RWPE1 (cell line): ENCODE measurements at regions not wholly inside any gene's neighbourhood (a gene's known extent, or its start where the extent isn't known, plus 50 kb on each side); places are given as distances from the start of the nearest gene placed in this dataset.

ENCODE experiments used
- CTCF ChIA-PET: fragments of 350-600 bp; sonication (Branson Sonifier 250); formaldehyde crosslinking; extraction: SDS; loops from one replicate; lab custom pipeline; 2021; lab: Yijun Ruan, JAX
- POLR2A ChIA-PET: fragments of 400-600 bp; formaldehyde crosslinking; extraction: SDS; loops from one replicate; lab custom pipeline; 2020; ENCODE audit warnings: antibody characterized with exemption; ENCODE audit not compliant: low non-redundant PET; lab: Yijun Ruan, JAX
- DNase-seq: peaks from one replicate; pipeline ENCODE4 v3.0.0; 2012; ENCODE audit warnings: low spot score
- H3K27ac ChIP-seq: fragments of 450-650 bp; 2 replicates; pipeline ENCODE4 v1.5.1; 2017
- TF ChIP-seq, protein P1 (sequence below): fragments of 450-650 bp; conservative IDR thresholded peaks from 2 replicates; pipeline ENCODE4 v1.5.1; 2017; ENCODE audit warnings: low read depth, mild to moderate bottlenecking

- H3K27ac ChIP-seq: peak overlapping the region; percentile 96
- ChIA-PET CTCF (interaction anchor here (0.6 kb wide), 1 partner anchor 85 kb away, joined by 4 read pairs; no protein-coding TSS in a partner anchor), POLR2A (no interaction called here)
Measured at GRCh38 chr2:111703759-111704158, 180.2 kb downstream of the ANAPC1 start.

DNA sequence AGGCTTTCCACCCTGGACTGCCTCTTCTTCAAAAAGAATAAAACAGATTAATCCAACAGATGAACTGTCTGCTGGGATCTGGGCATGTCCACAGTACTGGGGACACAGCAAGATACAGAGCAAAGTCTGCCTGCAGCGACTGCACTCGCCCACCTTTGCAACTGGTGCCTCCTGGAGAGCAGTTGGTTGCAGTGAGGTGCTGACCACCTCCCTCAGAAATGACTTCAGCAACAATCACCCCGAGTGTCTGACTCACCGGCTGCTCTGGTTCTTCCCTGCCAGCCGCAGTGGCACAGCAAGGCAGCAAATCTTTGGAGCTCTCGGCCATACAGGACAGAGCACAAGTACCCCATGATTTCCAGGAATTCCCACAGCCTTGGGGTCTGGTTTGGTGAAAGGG, 179.7 kb downstream of the ANAPC1 start:
- TF ChIP-seq, protein P1, sequence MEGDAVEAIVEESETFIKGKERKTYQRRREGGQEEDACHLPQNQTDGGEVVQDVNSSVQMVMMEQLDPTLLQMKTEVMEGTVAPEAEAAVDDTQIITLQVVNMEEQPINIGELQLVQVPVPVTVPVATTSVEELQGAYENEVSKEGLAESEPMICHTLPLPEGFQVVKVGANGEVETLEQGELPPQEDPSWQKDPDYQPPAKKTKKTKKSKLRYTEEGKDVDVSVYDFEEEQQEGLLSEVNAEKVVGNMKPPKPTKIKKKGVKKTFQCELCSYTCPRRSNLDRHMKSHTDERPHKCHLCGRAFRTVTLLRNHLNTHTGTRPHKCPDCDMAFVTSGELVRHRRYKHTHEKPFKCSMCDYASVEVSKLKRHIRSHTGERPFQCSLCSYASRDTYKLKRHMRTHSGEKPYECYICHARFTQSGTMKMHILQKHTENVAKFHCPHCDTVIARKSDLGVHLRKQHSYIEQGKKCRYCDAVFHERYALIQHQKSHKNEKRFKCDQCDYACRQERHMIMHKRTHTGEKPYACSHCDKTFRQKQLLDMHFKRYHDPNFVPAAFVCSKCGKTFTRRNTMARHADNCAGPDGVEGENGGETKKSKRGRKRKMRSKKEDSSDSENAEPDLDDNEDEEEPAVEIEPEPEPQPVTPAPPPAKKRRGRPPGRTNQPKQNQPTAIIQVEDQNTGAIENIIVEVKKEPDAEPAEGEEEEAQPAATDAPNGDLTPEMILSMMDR: no peak
- ChIA-PET POLR2A (no interaction called here), CTCF (no interaction called here)
- DNase-seq: peak; percentile 76
- peak overlapping the region; percentile 96 for H3K27ac ChIP-seq

More at GRCh38 chr2:111703759-111704158, 180.2 kb downstream of the ANAPC1 start:
- no peak for DNase-seq
- TF ChIP-seq, protein P1: no peak

GRCh38 chr2:111705239-111705638, 178.8 kb downstream of the ANAPC1 start:
- ChIA-PET CTCF (no interaction called here), POLR2A (no interaction called here)
- no peak for DNase-seq
- TF ChIP-seq, protein P1: no peak
- H3K27ac ChIP-seq: peak overlapping the region; percentile 96

DNA sequence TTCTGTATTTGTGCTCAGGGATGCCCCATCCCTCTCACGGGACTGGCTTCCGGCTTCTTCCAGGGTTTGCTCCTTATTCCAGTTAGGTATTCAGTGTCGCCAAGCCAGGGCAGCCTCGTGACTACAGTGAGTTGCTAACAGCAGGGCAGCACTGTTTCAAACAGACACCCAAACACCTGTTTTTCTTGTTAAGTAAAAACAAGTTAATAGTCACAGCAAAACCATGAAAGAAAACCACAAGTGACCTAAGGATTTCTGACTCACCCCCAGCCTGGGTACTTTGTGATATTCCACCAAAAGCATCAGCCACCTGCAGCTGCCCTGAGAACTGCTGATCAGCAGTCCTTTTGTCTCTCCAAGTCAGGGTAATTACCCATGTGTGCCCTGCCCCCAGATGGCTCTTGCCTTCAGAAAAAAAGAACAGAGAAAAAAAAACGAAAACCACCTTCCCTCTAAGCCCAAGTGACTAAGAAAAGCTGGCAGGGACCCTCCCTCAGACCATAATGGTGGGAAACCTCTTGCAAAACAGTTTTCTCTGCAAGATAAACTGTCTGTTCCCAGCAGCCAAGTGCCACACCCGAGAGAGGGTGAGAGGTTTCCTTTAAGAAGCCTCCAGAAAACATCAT, 178.2 kb downstream of the ANAPC1 start:
- peak overlapping the region; percentile 96 for H3K27ac ChIP-seq
- TF ChIP-seq, protein P1: no peak
- ChIA-PET CTCF (no interaction called here), POLR2A (no interaction called here)
- peak; percentile 39 for DNase-seq

- no peak for DNase-seq
- H3K27ac ChIP-seq: peak overlapping the region; percentile 96
- TF ChIP-seq, protein P1: no peak
- ChIA-PET CTCF (no interaction called here), POLR2A (no interaction called here)
Measured at GRCh38 chr2:111706481-111707001, 177.5 kb downstream of the ANAPC1 start.

- CTCF ChIA-PET: no interaction called here
- no peak for DNase-seq
- POLR2A ChIA-PET: no interaction called here
- TF ChIP-seq, protein P1: no peak
- H3K27ac ChIP-seq: peak overlapping the region; percentile 96; the same call in 1 of the 2 replicates
Measured at GRCh38 chr2:111707700-111708099, 176.3 kb downstream of the ANAPC1 start.
